Activated CD4-positive, alpha-beta memory T cell treated with anti-CD3 and anti-CD28 coated beads for 36 hours (primary cell): ENCODE measurements at regions not wholly inside any gene's neighbourhood (a gene's known extent, or its start where the extent isn't known, plus 50 kb on each side); places are given as distances from the start of the nearest gene placed in this dataset.
"Not testable (repeated sequence)": the region's sequence is repeated elsewhere in the genome, so short reads cannot be mapped to it uniquely, and the experiment has no call there.

Experiments used
- CTCF ChIA-PET: fragments of 350-600 bp; sonication (Branson Sonifier 250); formaldehyde crosslinking; loops from one replicate; lab custom pipeline; 2021; ENCODE audit warnings: antibody characterized with exemption, inconsistent platforms; lab: Charles Lee
- POLR2A ChIA-PET: fragments of 350-600 bp; sonication (Branson Sonifier 250); formaldehyde crosslinking; loops from one replicate; lab custom pipeline; 2021; ENCODE audit warnings: antibody characterized with exemption; lab: Charles Lee
- DNase-seq: peaks from one replicate; pipeline ENCODE4 v3.0.0-alpha.2; 2020
- H3K27ac Mint-ChIP-seq: one replicate; pipeline ENCODE4 v1.8.0; 2021; ENCODE audit warnings: mixed read lengths
- H3K27me3 Mint-ChIP-seq: one replicate; pipeline ENCODE4 v1.8.0; 2021; ENCODE audit warnings: mixed read lengths
- H3K36me3 Mint-ChIP-seq: one replicate; pipeline ENCODE4 v1.8.0; 2021; ENCODE audit warnings: mixed read lengths
- H3K4me1 Mint-ChIP-seq: one replicate; pipeline ENCODE4 v1.8.0; 2021; ENCODE audit warnings: low read depth, mixed read lengths
- H3K4me3 Mint-ChIP-seq: one replicate; pipeline ENCODE4 v1.8.0; 2021; ENCODE audit warnings: mild to moderate bottlenecking, mixed read lengths
- H3K9me3 Mint-ChIP-seq: one replicate; pipeline ENCODE4 v1.8.0; 2021; ENCODE audit warnings: mixed read lengths
- intact Hi-C: fragments of 100-400 bp; cut with micrococcal nuclease; formaldehyde crosslinking; loops from one replicate; pipeline ENCODE4 v1.15.1; 2023

- H3K36me3 Mint-ChIP-seq, H3K4me1 Mint-ChIP-seq, H3K4me3 Mint-ChIP-seq, CTCF ChIA-PET, intact Hi-C loops, DNase-seq, H3K27ac Mint-ChIP-seq, H3K27me3 Mint-ChIP-seq, POLR2A ChIA-PET: not testable (repeated sequence)
- peaks cover 54% of the 10 kb centered on the region for H3K9me3 Mint-ChIP-seq
Observed at GRCh38 chr21:10346933-10347615, 174.3 kb upstream of the TPTE start.

GRCh38 chr21:10347675-10348074 is 173.7 kb upstream of the TPTE start:
- H3K27me3 Mint-ChIP-seq, H3K4me3 Mint-ChIP-seq, H3K27ac Mint-ChIP-seq, DNase-seq, POLR2A ChIA-PET, CTCF ChIA-PET, intact Hi-C loops, H3K36me3 Mint-ChIP-seq, H3K4me1 Mint-ChIP-seq: not testable (repeated sequence)
- H3K9me3 Mint-ChIP-seq: peaks cover 57% of the 10 kb centered on the region

- peaks cover 62% of the 10 kb centered on the region for H3K9me3 Mint-ChIP-seq
- H3K27me3 Mint-ChIP-seq, H3K36me3 Mint-ChIP-seq, H3K4me1 Mint-ChIP-seq, DNase-seq, POLR2A ChIA-PET, intact Hi-C loops, H3K27ac Mint-ChIP-seq, CTCF ChIA-PET, H3K4me3 Mint-ChIP-seq: not testable (repeated sequence)
Observed at GRCh38 chr21:10348150-10348549, 173.2 kb upstream of the TPTE start.

GRCh38 chr21:10354851-10355578 is 166.4 kb upstream of the TPTE start:
- H3K36me3 Mint-ChIP-seq, DNase-seq, CTCF ChIA-PET, H3K4me1 Mint-ChIP-seq, intact Hi-C loops, H3K27me3 Mint-ChIP-seq, POLR2A ChIA-PET, H3K4me3 Mint-ChIP-seq, H3K27ac Mint-ChIP-seq: not testable (repeated sequence)
- H3K9me3 Mint-ChIP-seq: peaks cover 64% of the 10 kb centered on the region

- H3K4me1 Mint-ChIP-seq, CTCF ChIA-PET, H3K27me3 Mint-ChIP-seq, POLR2A ChIA-PET, intact Hi-C loops, H3K4me3 Mint-ChIP-seq, H3K36me3 Mint-ChIP-seq, DNase-seq, H3K27ac Mint-ChIP-seq: not testable (repeated sequence)
- peaks cover 57% of the 10 kb centered on the region for H3K9me3 Mint-ChIP-seq
Observed at GRCh38 chr21:10359120-10359519, 162.3 kb upstream of the TPTE start.

GRCh38 chr21:10359911-10360310 is 161.5 kb upstream of the TPTE start:
- H3K4me1 Mint-ChIP-seq, CTCF ChIA-PET, H3K27me3 Mint-ChIP-seq, H3K4me3 Mint-ChIP-seq, H3K27ac Mint-ChIP-seq, POLR2A ChIA-PET, intact Hi-C loops, H3K36me3 Mint-ChIP-seq, DNase-seq: not testable (repeated sequence)
- H3K9me3 Mint-ChIP-seq: peaks cover 50% of the 10 kb centered on the region

GRCh38 chr21:10361214-10361736 is 160.1 kb upstream of the TPTE start:
- H3K27ac Mint-ChIP-seq, H3K4me1 Mint-ChIP-seq, CTCF ChIA-PET, POLR2A ChIA-PET, H3K4me3 Mint-ChIP-seq, H3K27me3 Mint-ChIP-seq, DNase-seq, H3K36me3 Mint-ChIP-seq, intact Hi-C loops: not testable (repeated sequence)
- H3K9me3 Mint-ChIP-seq: peaks cover 43% of the 10 kb centered on the region

- DNase-seq, H3K4me3 Mint-ChIP-seq, H3K4me1 Mint-ChIP-seq, intact Hi-C loops, H3K27ac Mint-ChIP-seq, H3K36me3 Mint-ChIP-seq, H3K27me3 Mint-ChIP-seq, CTCF ChIA-PET: not testable (repeated sequence)
- H3K9me3 Mint-ChIP-seq: peaks cover 34% of the 10 kb centered on the region
- POLR2A ChIA-PET: interaction anchor here (0.7 kb wide), 1 partner anchor 29 kb away, joined by 4 read pairs; no protein-coding TSS in a partner anchor
Observed at GRCh38 chr21:10362816-10363215, 158.6 kb upstream of the TPTE start.

- intact Hi-C loops, H3K36me3 Mint-ChIP-seq, H3K27ac Mint-ChIP-seq, DNase-seq, H3K27me3 Mint-ChIP-seq, H3K4me1 Mint-ChIP-seq, H3K4me3 Mint-ChIP-seq, CTCF ChIA-PET: not testable (repeated sequence)
- H3K9me3 Mint-ChIP-seq: peaks cover 31% of the 10 kb centered on the region
- POLR2A ChIA-PET: interaction anchor here (0.7 kb wide), 1 partner anchor 30 kb away, joined by 4 read pairs; no protein-coding TSS in a partner anchor
Observed at GRCh38 chr21:10363321-10363720, 158.1 kb upstream of the TPTE start.

GRCh38 chr21:10366210-10366609 is 155.2 kb upstream of the TPTE start:
- H3K4me1 Mint-ChIP-seq, intact Hi-C loops: not testable (repeated sequence)
- peaks cover 19% of the 10 kb centered on the region for H3K9me3 Mint-ChIP-seq

GRCh38 chr21:10367586-10367985 is 153.8 kb upstream of the TPTE start:
- POLR2A ChIA-PET, intact Hi-C loops: not testable (repeated sequence)

More at GRCh38 chr21:10366210-10366609, 155.2 kb upstream of the TPTE start:
- CTCF ChIA-PET, POLR2A ChIA-PET, H3K36me3 Mint-ChIP-seq, DNase-seq, H3K4me3 Mint-ChIP-seq, H3K27ac Mint-ChIP-seq, H3K27me3 Mint-ChIP-seq: not testable (repeated sequence)

GRCh38 chr21:10368323-10368798 is 153.0 kb upstream of the TPTE start:
- H3K4me3 Mint-ChIP-seq, intact Hi-C loops, H3K4me1 Mint-ChIP-seq, POLR2A ChIA-PET, H3K36me3 Mint-ChIP-seq, H3K27me3 Mint-ChIP-seq, DNase-seq, CTCF ChIA-PET, H3K9me3 Mint-ChIP-seq, H3K27ac Mint-ChIP-seq: not testable (repeated sequence)

More at GRCh38 chr21:10367586-10367985, 153.8 kb upstream of the TPTE start:
- DNase-seq, H3K27me3 Mint-ChIP-seq, H3K4me3 Mint-ChIP-seq, H3K27ac Mint-ChIP-seq, CTCF ChIA-PET, H3K36me3 Mint-ChIP-seq, H3K4me1 Mint-ChIP-seq, H3K9me3 Mint-ChIP-seq: not testable (repeated sequence)
